ENCODE measurements at regions not wholly inside any gene's neighbourhood (a gene's known extent, or its start where the extent isn't known, plus 50 kb on each side); places are given as distances from the start of the nearest gene placed in this dataset.

GRCh38 chr4:138561276-138561880 is 319.2 kb upstream of the SLC7A11 start:
- TF ChIP-seq POLR2A (IDR thresholded peaks at IDR 0.05; ENCODE audit: extremely low read depth, insufficient read length) = no peak
- no peak for TF ChIP-seq CTCF (IDR thresholded peaks at IDR 0.05; ENCODE audit: low read depth, low read length)
